ENCODE measurements at regions not wholly inside any gene's neighbourhood (a gene's known extent, or its start where the extent isn't known, plus 50 kb on each side); places are given as distances from the start of the nearest gene placed in this dataset.
A peak's percentile ranks its signal among the peaks of the same experiment; 100 is the strongest.

GRCh38 chr9:3608011-3608410, 82.2 kb upstream of the RFX3 start (continued):
- TF ChIP-seq USF1 (IDR thresholded peaks at IDR 0.05; ENCODE audit: borderline replicate concordance, extremely low read length, insufficient read depth, low read depth, low read length): no peak
- TF ChIP-seq CTCF (IDR thresholded peaks at IDR 0.05 in 2 of 3, conservative IDR thresholded peaks at IDR 0.05 in 1 of 3; ENCODE audit: control insufficient read depth in 2 of 3, extremely low read depth in 1 of 3, insufficient read depth in 1 of 3, low read depth in 3 of 3, low read length in 3 of 3): no peak
- no peak for TF ChIP-seq SPI1 (IDR thresholded peaks at IDR 0.05; ENCODE audit: borderline replicate concordance, insufficient read depth, low read depth, low read length)
- no peak for TF ChIP-seq TCF3 (IDR thresholded peaks at IDR 0.05; ENCODE audit: borderline replicate concordance, insufficient read depth, low read depth, low read length)
- peak; percentile 76 for TF ChIP-seq JUNB (IDR thresholded peaks at IDR 0.05)
- no peak for TF ChIP-seq CEBPB (IDR thresholded peaks at IDR 0.05; ENCODE audit: borderline replicate concordance in 1 of 2, low read depth in 2 of 2, low read length in 2 of 2)
- TF ChIP-seq NR2F1 (conservative IDR thresholded peaks at IDR 0.05): peak; percentile 86
- TF ChIP-seq RAD21 (IDR thresholded peaks at IDR 0.05; ENCODE audit: insufficient read depth, low read depth, low read length): no peak
- no peak for TF ChIP-seq PML (IDR thresholded peaks at IDR 0.05; ENCODE audit: low read length)
- peak; percentile 67; the same call in 1 of the 3 replicates for TF ChIP-seq POU2F2 (IDR thresholded peaks at IDR 0.05; ENCODE audit: borderline replicate concordance, low read depth, low read length)
- TF ChIP-seq MEF2B (IDR thresholded peaks at IDR 0.05; ENCODE audit: partially characterized antibody, poor library complexity, severe bottlenecking): peak; percentile 82
- no peak for TF ChIP-seq RELA (IDR thresholded peaks at IDR 0.05; ENCODE audit: borderline replicate concordance, partially characterized antibody)
- no peak for TF ChIP-seq DPF2 (IDR thresholded peaks at IDR 0.05)
- TF ChIP-seq MAX (IDR thresholded peaks at IDR 0.05; ENCODE audit: low read depth, low read length): no peak
- TF ChIP-seq KAT2A (conservative IDR thresholded peaks at IDR 0.05; ENCODE audit: control insufficient read depth, low read depth, low read length): no peak
- TF ChIP-seq EP300 (IDR thresholded peaks at IDR 0.05; ENCODE audit: borderline replicate concordance in 1 of 2, control insufficient read depth in 1 of 2, low read depth in 2 of 2, low read length in 2 of 2): peak in 1 of 2 experiments; percentile 20; a peak in 1 of 4 replicates
- TF ChIP-seq RUNX3 (IDR thresholded peaks at IDR 0.05; ENCODE audit: low read length): peak; percentile 77
- no peak for TF ChIP-seq BMI1 (IDR thresholded peaks at IDR 0.05; ENCODE audit: borderline replicate concordance)
- no peak for TF ChIP-seq STAT3 (IDR thresholded peaks at IDR 0.05; ENCODE audit: low read depth, low read length)
- peak; percentile 63 for TF ChIP-seq IRF4 (IDR thresholded peaks at IDR 0.05; ENCODE audit: low read depth, low read length)
- TF ChIP-seq BACH1 (IDR thresholded peaks at IDR 0.05; ENCODE audit: borderline replicate concordance): no peak
- no peak for TF ChIP-seq SMC3 (IDR thresholded peaks at IDR 0.05; ENCODE audit: borderline replicate concordance, low read length)
- TF ChIP-seq PKNOX1 (IDR thresholded peaks at IDR 0.05): no peak
- no peak for TF ChIP-seq NR2C1 (IDR thresholded peaks at IDR 0.05)
- TF ChIP-seq SMARCA5 (IDR thresholded peaks at IDR 0.05): no peak
- TF ChIP-seq FOXM1 (IDR thresholded peaks at IDR 0.05; ENCODE audit: low read depth, low read length): no peak
- peak; percentile 72; the same call in 1 of the 2 replicates for TF ChIP-seq MEF2A (IDR thresholded peaks at IDR 0.05; ENCODE audit: insufficient read depth, low read depth, low read length)
- no peak for TF ChIP-seq FOXK2 (IDR thresholded peaks at IDR 0.05)
- no peak for TF ChIP-seq IKZF1 (conservative IDR thresholded peaks at IDR 0.05)
